Erythroblast (primary cell): ENCODE measurements at regions not wholly inside any gene's neighbourhood (a gene's known extent, or its start where the extent isn't known, plus 50 kb on each side); places are given as distances from the start of the nearest gene placed in this dataset.

Source experiments
- GATA1 ChIP-seq: IDR thresholded peaks from 2 replicates; pipeline ENCODE4 v1.6.1; 2011; ENCODE audit warnings: low read depth, mild to moderate bottlenecking, control low read depth, low read length, moderate library complexity
- POLR2A ChIP-seq: IDR thresholded peaks from 2 replicates; pipeline ENCODE4 v1.6.1; 2011; ENCODE audit warnings: mild to moderate bottlenecking, low read length

DNA sequence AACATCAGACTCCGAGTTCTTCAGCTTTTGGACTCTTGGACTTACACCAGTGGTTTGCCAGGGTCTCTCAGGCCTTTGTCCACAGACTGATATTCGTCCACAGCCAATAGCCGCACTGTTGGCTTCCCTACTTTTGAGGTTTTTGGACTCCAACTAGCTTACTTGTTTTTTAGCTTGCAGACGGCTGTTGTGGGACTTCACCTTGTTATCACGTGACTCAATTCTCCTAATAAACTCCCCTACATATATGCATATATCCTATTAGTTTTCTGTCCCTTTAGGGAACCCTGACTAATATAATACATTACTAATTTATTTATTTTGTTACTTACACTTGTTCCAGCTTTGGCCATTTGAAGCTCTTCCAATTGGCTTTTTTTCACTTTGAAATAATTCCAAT, 311.3 kb downstream of the BMP2 start:
- TF ChIP-seq POLR2A: no peak
- TF ChIP-seq GATA1: no peak
